Lower leg skin (tissue), 3 donors: ENCODE measurements at regions not wholly inside any gene's neighbourhood (a gene's known extent, or its start where the extent isn't known, plus 50 kb on each side); places are given as distances from the start of the nearest gene placed in this dataset.

Experiments
- CTCF ChIP-seq, 3 donors: fragments of 450-650 bp; IDR thresholded peaks; one replicate each; pipeline ENCODE4 v1.5.1; 2016; ENCODE audit warnings: antibody characterized with exemption in 3 of 3, mild to moderate bottlenecking in 3 of 3, moderate library complexity in 2 of 3
- POLR2A ChIP-seq, 2 donors: fragments of 450-650 bp; IDR thresholded peaks; one replicate each; pipeline ENCODE4 v1.6.1; 2016 to 2017; ENCODE audit warnings: antibody characterized with exemption in 2 of 2, mild to moderate bottlenecking in 1 of 2, moderate library complexity in 1 of 2

DNA sequence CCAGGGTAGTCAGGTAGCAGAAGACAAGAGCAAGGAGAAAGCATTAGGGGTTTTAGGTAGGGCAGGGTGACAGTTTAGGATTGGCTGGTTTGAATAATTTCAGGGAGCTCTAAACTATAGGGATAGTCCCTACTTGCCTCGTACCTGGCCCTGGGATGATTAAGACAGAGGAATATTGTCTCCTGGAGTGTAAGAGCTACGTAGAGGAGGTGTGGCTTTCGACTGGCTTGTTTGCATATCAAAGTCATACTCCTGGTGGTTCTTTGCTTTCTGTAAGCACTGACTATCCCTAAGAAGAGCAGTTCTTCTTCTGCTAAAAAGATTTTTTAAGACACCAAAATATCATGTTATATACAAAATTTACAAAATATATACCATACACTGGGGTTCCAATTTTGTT lies 1867.4 kb downstream of the SUCLG1 start:
- no peak for TF ChIP-seq CTCF (IDR thresholded peaks at IDR 0.05)
- TF ChIP-seq POLR2A (IDR thresholded peaks at IDR 0.05): no peak
